ENCODE measurements at regions not wholly inside any gene's neighbourhood (a gene's known extent, or its start where the extent isn't known, plus 50 kb on each side); places are given as distances from the start of the nearest gene placed in this dataset.

DNA sequence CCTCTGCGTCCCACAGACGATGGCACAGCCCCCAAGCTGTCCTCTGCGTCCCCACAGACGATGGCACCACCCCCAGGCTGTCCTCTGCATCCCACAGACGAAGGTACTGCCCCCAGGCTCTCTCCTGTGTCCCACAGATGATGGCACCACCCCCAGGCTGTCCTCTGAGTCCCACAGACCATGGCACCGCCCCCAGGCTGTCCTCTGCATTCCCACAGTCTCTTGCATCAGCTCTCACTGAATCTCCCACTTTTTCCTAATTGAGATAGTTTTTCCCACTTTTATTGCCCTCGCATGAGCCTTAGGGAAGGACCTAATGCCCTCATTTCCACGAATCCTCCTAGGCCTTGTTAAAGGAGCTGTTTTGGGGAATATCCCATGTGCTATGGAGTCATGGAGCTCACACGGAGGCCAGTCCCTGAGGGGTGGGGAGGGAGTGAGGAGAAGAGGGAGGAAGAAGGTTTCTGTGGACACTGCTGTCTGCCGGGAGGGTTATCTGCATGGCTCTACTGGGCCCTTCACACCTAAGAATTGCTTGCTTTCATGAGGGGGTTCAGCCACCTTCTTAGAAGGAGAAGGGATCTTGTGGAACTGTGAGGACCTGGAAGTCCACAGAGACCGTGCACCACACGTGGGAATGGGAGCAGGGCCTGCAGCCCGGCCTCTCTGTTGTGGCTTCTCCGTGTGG lies 58.2 kb upstream of the PTCH1 start:
- TF ChIP-seq, protein P1, sequence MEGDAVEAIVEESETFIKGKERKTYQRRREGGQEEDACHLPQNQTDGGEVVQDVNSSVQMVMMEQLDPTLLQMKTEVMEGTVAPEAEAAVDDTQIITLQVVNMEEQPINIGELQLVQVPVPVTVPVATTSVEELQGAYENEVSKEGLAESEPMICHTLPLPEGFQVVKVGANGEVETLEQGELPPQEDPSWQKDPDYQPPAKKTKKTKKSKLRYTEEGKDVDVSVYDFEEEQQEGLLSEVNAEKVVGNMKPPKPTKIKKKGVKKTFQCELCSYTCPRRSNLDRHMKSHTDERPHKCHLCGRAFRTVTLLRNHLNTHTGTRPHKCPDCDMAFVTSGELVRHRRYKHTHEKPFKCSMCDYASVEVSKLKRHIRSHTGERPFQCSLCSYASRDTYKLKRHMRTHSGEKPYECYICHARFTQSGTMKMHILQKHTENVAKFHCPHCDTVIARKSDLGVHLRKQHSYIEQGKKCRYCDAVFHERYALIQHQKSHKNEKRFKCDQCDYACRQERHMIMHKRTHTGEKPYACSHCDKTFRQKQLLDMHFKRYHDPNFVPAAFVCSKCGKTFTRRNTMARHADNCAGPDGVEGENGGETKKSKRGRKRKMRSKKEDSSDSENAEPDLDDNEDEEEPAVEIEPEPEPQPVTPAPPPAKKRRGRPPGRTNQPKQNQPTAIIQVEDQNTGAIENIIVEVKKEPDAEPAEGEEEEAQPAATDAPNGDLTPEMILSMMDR (IDR thresholded peaks at IDR 0.05; ENCODE audit: low read depth, low read length, poor library complexity, severe bottlenecking) = no peak
- no peak for TF ChIP-seq EZH2phosphoT487 (IDR thresholded peaks at IDR 0.05; ENCODE audit: borderline replicate concordance, low read length)
